ENCODE measurements at regions not wholly inside any gene's neighbourhood (a gene's known extent, or its start where the extent isn't known, plus 50 kb on each side); places are given as distances from the start of the nearest gene placed in this dataset.

DNA sequence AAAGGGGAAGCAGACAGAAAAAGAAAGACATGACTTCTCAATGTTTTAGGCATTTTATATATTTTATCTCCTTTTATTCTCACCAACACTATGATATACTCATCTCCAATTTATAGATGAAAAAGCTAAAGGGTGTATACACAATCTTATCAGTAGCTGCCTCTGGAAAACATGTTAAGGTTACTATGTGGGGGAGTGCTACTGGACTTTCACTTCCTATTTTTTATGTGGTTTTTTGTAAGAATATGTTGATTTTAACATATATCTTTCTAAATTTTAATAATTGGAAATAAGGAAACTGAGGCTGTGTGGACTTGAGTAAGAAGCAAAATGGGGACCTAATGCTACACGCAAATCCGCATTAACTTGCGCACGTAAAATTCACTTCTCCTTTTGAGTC is 99.6 kb upstream of the PDE3A start:
- TF ChIP-seq, protein P1, sequence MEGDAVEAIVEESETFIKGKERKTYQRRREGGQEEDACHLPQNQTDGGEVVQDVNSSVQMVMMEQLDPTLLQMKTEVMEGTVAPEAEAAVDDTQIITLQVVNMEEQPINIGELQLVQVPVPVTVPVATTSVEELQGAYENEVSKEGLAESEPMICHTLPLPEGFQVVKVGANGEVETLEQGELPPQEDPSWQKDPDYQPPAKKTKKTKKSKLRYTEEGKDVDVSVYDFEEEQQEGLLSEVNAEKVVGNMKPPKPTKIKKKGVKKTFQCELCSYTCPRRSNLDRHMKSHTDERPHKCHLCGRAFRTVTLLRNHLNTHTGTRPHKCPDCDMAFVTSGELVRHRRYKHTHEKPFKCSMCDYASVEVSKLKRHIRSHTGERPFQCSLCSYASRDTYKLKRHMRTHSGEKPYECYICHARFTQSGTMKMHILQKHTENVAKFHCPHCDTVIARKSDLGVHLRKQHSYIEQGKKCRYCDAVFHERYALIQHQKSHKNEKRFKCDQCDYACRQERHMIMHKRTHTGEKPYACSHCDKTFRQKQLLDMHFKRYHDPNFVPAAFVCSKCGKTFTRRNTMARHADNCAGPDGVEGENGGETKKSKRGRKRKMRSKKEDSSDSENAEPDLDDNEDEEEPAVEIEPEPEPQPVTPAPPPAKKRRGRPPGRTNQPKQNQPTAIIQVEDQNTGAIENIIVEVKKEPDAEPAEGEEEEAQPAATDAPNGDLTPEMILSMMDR (IDR thresholded peaks at IDR 0.05; ENCODE audit: low read length) = no peak
- TF ChIP-seq EZH2 (optimal IDR thresholded peaks at IDR 0.05; ENCODE audit: low read depth, low read length) (no peak), EZH2phosphoT487 (IDR thresholded peaks at IDR 0.05; ENCODE audit: low read length) (no peak)
